Glomerular visceral epithelial cell (primary cell): ENCODE measurements at regions not wholly inside any gene's neighbourhood (a gene's known extent, or its start where the extent isn't known, plus 50 kb on each side); places are given as distances from the start of the nearest gene placed in this dataset.
"Not testable (repeated sequence)": the region's sequence is repeated elsewhere in the genome, so short reads cannot be mapped to it uniquely, and the experiment has no call there.

Source experiments
- DNase-seq: peaks from one replicate; pipeline ENCODE4 v3.0.0-alpha.2; 2016; ENCODE audit errors: extremely low spot score

- not testable (repeated sequence) for DNase-seq
Measured at GRCh38 chr18:12179029-12179428, 75.1 kb upstream of the CIDEA start.

- DNase-seq = not testable (repeated sequence)
Measured at GRCh38 chr18:12179697-12180577, 74.2 kb upstream of the CIDEA start.

- not testable (repeated sequence) for DNase-seq
Measured at GRCh38 chr18:12198797-12199196, 55.4 kb upstream of the CIDEA start.

GRCh38 chr18:12200186-12200585 is 54.0 kb upstream of the CIDEA start:
- peak; percentile 30 for DNase-seq
